SH-SY5Y (cell line): ENCODE measurements at regions not wholly inside any gene's neighbourhood (a gene's known extent, or its start where the extent isn't known, plus 50 kb on each side); places are given as distances from the start of the nearest gene placed in this dataset.

Experiments
- GATA2 ChIP-seq: IDR thresholded peaks from 2 replicates; pipeline ENCODE4 v1.6.1; 2011; ENCODE audit warnings: mild to moderate bottlenecking, low read depth, low read length
- GATA3 ChIP-seq: IDR thresholded peaks from 2 replicates; pipeline ENCODE4 v1.6.1; 2011; ENCODE audit warnings: low read depth, mild to moderate bottlenecking, low read length, moderate library complexity

DNA sequence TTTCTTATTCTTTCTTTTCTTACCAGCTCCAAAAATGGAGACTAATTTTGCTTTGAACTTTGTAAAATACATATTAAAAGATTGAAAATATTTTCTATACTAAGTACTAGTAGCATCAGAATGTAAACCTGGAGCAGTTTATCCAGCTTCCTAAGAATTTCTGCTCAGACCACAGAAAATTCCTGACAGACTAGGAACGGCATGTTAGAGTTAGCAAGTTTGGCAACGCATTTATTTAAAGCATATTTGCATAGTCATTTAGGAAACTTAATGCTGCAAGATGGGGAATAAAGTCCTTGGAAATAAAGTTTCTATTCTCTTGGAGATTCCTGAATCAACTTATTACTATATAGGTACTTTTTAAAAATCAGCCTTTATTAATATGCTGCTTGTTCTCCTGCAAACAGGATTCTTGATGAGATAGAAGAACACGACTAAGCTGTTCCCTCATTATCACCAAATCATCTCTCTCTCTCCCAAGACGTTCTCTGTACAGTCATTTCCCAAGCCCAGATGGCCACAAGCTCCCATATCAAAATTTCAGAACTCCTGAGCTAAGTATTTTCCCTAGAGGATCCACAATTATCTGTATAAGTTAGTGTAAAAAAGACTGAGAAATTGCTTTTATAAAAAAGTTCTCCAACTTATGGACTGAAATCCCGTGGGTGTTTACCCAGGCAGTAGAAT lies 305.8 kb upstream of the NEBL start:
- TF ChIP-seq GATA3 (no peak), GATA2 (no peak)

DNA sequence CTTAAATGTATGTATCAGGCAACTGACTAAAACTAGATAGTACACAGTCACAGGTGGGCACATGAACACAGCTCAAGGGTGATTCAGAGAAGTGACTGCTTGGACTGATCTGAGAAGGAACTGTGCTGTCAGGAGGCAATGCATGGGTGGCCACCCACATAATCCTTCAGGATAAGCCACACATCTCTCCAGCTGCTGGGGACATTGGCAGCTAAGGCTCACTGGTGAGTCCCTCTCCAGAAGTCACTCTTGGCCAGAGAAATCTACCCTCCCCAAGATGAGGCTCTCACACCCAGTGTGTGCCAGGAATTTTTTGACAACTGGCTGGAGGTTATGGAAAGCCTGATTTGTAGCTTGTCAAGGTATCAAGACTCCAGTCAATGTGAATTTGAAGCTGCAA lies 302.4 kb upstream of the NEBL start:
- TF ChIP-seq GATA3, result no peak
- no peak for TF ChIP-seq GATA2

DNA sequence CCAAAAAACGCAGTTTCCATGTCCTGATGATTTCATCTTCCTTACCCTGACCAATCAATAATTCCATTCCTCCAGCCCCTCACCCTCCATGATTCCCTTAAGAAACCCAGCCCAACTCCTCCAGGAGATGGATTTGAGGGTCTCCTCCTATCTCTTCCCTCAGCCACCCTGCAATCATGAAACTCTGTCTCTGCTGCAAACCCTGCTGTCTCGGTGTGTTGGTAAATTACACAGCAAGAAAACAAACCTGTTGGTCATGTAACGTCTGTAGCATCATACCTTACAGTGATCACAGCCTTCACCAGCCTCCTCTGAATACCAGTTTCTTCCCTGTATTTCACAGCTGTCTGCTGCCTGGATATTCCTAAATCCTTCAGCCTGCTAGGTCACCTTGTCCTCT lies 300.7 kb upstream of the NEBL start:
- TF ChIP-seq GATA3, result no peak
- TF ChIP-seq GATA2, result no peak

DNA sequence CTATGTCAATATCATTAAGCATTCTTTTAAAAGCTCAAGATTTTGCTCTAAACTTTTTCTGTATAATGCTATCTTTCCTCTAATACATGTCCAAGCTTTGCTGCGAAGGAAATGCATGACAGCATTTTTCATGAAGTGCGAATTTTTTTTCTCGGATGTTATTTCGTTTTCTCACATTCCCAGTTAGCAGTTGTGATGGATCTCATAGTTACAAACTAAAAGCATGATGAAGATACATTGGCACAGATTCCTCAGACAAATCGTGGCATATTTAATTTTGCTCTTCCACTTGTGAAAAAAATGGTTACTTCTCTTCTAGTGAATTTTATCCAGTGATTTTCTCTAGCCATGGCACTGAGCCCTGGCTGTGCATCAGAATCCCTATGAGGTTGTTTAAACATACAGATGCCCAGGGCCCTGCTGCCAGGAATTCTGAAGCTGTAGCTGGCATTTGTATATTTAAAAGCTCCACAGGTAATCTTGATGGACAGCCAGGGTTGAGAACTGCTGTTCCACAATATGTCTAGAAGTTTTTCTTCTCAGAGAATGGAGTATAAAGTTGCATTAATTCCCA lies 299.8 kb upstream of the NEBL start:
- TF ChIP-seq GATA3 (no peak), GATA2 (no peak)

DNA sequence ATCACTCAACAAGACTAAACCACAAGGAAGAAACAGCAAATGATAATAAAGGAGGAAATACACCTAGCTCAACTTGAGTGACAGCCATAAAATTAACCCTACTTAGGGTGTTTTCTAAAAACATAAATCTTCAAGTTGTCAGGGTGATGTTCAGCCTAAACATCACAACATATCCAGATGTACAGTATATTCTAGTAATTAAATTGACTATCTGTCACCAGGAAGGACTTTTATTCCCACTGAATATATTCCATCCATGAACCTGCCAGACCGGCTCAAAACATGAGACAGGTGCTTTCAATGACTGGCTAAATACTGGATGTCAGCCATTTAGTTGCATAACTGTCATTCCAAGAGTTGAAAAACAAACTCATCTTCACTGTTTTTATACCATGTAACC lies 298.1 kb upstream of the NEBL start:
- no peak for TF ChIP-seq GATA2

DNA sequence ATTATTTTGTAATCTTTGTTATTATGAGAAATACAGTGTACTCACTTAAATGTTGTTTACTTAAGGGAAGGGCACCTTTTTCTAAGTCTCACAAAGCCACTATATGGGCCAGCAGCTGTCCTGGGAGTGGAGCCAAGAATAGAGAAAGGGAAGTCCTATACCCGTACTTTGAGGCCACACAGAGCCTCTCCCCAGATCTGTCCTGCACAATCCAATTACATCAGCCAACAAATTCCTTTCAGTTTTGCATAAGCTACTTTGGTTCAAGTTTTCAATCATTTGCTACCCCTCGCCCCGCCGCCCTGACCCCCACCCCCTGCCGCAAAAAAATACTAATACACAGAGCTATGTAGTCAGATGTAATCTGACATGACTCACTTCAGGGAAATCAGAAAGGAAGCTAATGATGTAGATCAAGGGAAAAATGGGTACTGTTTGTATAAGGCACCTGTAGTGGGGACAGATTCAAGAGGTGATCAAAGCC lies 297.4 kb upstream of the NEBL start:
- TF ChIP-seq GATA3, result no peak
- no peak for TF ChIP-seq GATA2

DNA sequence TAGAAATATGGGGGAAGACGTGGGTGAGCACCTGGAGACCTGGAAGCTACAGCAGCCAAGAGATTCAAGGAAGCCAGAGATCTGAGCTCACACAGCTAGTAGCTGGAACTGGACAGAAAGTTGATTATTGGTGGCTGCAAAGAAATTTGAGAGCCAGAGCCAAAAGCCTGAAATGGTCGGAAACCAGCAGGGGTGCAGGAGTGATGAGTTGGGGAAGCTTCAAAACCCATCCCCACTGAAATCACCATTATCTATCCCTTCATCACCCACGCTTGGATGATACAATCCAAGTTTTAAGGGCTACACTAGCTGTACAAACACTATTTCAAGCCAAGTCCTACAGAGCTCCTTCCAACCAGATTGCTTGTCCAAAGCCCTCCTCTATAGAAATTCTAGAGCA lies 296.1 kb upstream of the NEBL start:
- TF ChIP-seq GATA2, result no peak
- no peak for TF ChIP-seq GATA3

DNA sequence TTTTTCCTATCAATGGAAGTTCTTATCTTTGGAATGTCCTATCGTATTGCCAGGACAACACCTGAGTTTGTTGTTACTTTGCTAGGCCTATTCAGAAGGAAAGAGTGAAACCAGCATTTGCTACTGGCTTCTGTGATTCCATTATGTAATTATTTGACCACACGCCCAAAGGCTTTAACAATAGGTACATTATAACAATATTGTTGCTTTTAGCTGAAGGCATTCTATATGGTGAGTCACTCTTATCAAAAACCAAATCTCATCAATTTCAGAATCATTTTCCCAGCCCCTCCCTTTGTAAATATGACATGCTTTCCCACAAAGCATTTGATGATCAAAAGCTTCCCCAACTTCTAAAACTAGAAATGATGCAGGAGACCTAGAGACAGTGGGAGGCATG lies 294.4 kb upstream of the NEBL start:
- TF ChIP-seq GATA2, result no peak
- TF ChIP-seq GATA3, result no peak

DNA sequence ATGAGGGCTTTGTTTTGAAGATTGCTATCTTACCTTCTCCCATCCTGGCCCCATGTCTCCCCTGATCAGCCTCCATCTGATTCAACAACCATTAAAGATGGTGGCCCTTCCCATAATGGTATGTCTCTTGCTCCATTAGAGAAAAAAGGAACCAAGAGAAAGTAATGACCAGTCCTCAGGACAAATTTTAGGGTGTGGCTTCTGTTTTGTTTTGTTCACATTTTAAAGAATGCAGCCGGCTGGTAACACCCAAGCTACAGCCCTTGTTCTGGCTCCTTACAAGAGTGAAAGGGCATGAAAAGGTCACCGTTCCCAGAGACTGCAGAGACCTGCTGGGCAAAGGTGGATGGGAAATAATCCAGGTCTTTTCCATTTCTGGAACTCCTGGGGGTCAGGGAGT lies 287.9 kb upstream of the NEBL start:
- TF ChIP-seq GATA2, result no peak
- TF ChIP-seq GATA3, result no peak

DNA sequence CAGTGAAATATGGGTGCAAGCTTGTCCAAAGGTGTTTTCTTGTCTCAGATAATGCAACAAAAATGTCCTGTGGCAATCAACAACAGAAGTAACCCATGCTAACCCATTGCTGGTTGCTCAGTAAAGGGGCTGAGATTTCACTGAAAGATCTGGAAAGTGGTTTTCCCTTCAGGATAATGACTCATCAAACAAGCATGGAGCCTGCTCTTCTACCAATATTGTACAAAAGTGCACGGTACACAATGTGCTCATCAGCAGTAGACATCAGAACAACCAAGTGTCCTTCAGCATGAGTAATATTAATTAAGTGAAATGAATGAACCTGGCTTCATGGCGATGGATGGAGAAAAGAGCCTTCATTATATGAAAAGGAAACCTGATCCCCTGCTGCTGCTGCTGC lies 287.1 kb upstream of the NEBL start:
- TF ChIP-seq GATA3 (no peak), GATA2 (no peak)

DNA sequence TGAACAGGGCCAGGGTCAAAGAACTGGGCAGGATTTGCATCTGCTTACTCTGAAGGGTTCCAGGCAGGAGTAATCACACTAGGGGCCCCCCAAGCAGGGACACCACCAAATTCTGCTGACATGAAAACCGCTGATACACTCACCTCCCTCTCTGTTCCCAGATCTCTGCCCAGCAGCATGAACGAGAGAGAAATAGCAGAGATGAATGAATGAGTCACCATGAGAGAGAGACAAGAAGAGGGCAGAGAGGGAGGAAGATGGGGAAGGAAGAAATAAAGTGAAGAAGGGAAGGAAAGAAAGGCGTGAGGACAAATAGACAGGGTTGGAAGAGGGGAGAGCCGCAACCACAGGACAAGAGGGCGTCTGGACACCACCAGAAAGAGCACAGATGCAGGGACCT lies 285.9 kb upstream of the NEBL start:
- TF ChIP-seq GATA2 (no peak), GATA3 (no peak)

DNA sequence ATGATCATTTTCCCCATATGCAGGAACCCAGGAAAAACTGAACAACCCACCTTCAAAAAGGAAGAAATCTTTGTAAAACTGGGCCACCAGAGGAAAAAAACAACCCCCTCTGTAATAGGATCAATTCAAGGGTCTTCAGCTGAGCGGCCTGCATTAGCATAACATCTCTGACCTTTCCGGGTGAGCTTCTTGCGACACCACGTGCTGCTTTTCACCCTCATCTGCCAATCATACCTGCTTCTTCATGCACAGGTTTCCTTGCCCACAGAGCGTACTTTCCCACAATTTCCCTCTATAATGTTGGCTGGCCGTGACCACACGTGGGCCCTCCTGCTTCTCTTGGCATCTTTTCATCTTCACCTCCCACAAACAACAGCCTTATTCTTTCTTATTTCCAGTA lies 284.3 kb upstream of the NEBL start:
- TF ChIP-seq GATA2, result no peak
- TF ChIP-seq GATA3, result no peak

DNA sequence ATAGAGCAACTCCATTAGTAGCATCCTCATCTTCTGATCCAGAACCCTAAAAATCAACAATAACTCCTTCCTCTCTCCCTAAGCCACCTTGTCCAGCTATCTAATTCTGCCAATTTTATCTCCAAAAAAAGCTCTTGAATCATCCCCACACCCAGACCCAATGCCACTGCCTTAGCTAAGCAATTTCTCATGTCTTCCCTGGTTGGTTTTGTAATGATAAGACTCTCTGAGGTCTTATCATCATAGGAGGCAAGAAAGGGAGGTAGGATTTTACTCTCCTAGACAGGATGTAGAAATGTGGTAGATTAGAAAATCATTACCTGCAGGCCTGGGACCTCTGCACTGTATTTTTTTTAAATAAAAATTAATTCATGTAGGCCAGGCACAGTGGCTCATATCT lies 283.5 kb upstream of the NEBL start:
- TF ChIP-seq GATA2 (no peak), GATA3 (no peak)

DNA sequence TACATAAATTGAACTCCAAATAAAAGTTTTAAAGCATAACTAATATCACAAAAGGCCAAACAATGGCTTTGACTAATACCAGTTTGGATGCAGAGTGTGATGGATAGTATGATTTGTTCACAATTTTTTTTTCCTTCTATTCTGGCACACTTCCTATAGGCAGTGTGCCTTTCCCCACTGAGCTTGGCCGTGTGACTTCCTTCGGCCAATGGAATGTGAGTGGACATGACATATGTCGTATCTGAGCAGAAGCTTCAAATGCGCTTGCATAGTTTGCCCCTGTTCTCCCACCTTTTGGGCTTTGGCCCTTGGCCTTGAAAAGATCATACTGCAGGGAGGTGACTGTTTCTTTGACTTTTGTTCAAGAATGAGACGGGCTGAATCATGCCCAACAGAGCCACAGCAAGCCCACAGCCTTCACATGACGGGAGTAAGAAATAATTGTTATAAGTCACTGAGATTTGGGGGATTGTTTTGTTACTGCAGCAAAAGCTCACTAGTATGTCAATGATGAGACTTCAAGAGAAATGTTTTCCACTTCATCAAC lies 279.9 kb upstream of the NEBL start:
- no peak for TF ChIP-seq GATA3
- TF ChIP-seq GATA2, result no peak

DNA sequence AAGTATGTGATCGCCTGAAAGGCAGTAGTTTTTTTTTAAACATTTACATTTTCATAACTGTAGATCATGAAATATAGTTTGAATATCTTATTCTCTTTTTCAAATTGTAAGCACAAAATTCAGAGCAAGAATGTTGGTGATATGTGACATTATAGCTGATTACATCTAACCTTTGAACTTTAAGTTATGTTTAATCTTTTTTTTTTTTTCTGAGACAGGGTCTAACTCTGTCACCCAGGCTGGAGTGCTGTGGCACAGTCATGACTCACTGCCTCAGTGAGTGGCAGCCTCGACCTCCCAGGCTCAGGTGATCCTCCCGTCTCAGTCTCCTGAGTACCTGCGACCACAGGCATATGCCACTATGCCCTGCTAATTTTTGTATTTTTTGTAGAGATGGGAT lies 278.7 kb upstream of the NEBL start:
- TF ChIP-seq GATA2, result no peak
- no peak for TF ChIP-seq GATA3

DNA sequence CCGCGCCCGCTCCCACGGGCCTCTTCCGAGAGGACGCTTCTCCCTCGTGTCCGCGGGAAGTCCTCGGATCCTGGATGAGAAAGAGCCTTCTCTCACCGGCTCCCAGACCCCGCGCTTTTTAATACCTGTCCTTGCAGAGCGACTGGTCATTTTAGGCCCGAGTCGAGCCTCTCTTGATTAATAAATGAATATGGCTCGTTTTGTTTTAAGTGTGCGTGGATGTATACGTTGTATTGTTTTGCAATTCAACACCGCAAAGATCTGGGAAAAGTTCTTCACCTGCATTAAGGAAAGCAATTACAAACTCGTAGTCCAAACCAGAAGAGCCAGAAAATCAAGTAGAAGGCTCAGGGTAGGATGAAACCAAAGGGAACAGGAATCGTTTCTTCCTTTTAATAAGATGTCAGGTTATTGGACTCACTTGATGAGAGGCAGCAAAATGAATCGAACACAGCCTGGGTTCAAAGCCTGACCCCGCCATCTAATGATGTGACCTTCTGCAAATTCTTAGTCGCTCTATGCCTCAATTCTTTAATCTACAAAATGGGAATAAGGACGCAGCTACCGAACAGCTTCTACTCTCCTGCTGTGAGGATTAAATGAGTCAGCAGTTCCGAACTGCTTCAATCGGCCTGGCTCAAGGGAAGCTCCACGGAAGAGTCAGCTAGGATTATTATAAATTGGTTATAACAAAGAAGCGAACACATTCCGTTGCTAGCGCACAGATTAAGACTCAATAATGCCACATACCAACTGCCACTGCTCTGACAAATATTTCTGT lies 277.8 kb upstream of the NEBL start:
- TF ChIP-seq GATA2 (no peak), GATA3 (no peak)
